HepG2 (cell line): ENCODE measurements at regions not wholly inside any gene's neighbourhood (a gene's known extent, or its start where the extent isn't known, plus 50 kb on each side); places are given as distances from the start of the nearest gene placed in this dataset.

Source experiments
- ATAC-seq: fragments of 200-7000 bp; cut with Tn5 transposase; 3 replicates; pipeline ENCODE4 v1.9.1; 2020; ENCODE audit warnings: mild to moderate bottlenecking, moderate library complexity
- BruUV-seq: library from RNA; stranded (reverse); fragments of 400-500 nt; replicated peaks from 2 replicates; lab custom pipeline; 2021; lab: Mats Ljungman, UMichigan
- CTCF ChIA-PET: fragments of 300-600 bp; formaldehyde crosslinking; extraction: SDS; loops from one replicate; lab custom pipeline; 2021; ENCODE audit warnings: low total read pairs, inconsistent platforms, low intra/inter-chr PET ratio; lab: Yijun Ruan, JAX
- POLR2A ChIA-PET: fragments of 350-600 bp; sonication (Branson Sonifier 250); formaldehyde crosslinking; loops from one replicate; lab custom pipeline; 2020; ENCODE audit warnings: antibody characterized with exemption, inconsistent platforms; lab: Yijun Ruan, JAX
- DNase-seq: peaks from one replicate; pipeline ENCODE4 v3.0.0-alpha.2; 2015; ENCODE audit warnings: low spot score
- FAIRE-seq: peaks from 3 replicates; lab custom pipeline; 2011; peaks lifted over from hg19 to GRCh38; lab: Jason Lieb, UNC
- H2AFZ ChIP-seq: one replicate; pipeline ENCODE4 v1.6.1; 2011; ENCODE audit warnings: low read length, inconsistent platforms
- H3K27ac ChIP-seq: fragments of 300-600 bp; 3 replicates; pipeline ENCODE4 v1.8.0; 2011; ENCODE audit warnings: mixed run types, mild to moderate bottlenecking, mixed read lengths, low read length, inconsistent platforms; ENCODE audit not compliant: insufficient read depth; ENCODE audit errors: extremely low read length
- H3K27me3 ChIP-seq, 2 experiments: fragments of 200-600 bp in 1 of 2; 2 replicates in 1 of 2; 3 replicates in 1 of 2; pipeline versions ENCODE4 v1.6.0 to v1.8.0; 2011; ENCODE audit warnings: low read length in 2 of 2, mild to moderate bottlenecking in 2 of 2, moderate library complexity in 2 of 2, inconsistent platforms in 1 of 2; ENCODE audit not compliant: insufficient read depth in 2 of 2, control insufficient read depth in 1 of 2
- H3K36me3 ChIP-seq, 2 experiments: fragments of 200-600 bp in 1 of 2; replicated peaks in 1 of 2; 2 replicates in 1 of 2; 3 replicates in 1 of 2; pipeline versions ENCODE4 v1.5.1 to v1.8.0; 2011; ENCODE audit warnings: low read length in 2 of 2, inconsistent platforms in 1 of 2; ENCODE audit not compliant: insufficient read depth in 2 of 2, control insufficient read depth in 1 of 2
- H3K4me1 ChIP-seq: 2 replicates; pipeline ENCODE4 v1.5.1; 2012; ENCODE audit warnings: low read length, inconsistent platforms; ENCODE audit not compliant: insufficient read depth
- H3K4me2 ChIP-seq: 2 replicates; pipeline ENCODE4 v1.6.0; 2011; ENCODE audit warnings: low read depth, low read length, inconsistent platforms
- H3K4me3 ChIP-seq, 3 experiments: fragments of 200-600 bp in 1 of 3; sonication (generic), shearing (Covaris generic) in 1 of 3; replicated peaks in 1 of 3; 2 replicates each; pipeline ENCODE4 v1.5.1; 2011 to 2016; ENCODE audit warnings: low read length in 3 of 3, inconsistent platforms in 2 of 3, low read depth in 2 of 3, mild to moderate bottlenecking in 2 of 3, control low read depth in 1 of 3, mixed read lengths in 1 of 3; ENCODE audit not compliant: insufficient read depth in 1 of 3
- H3K79me2 ChIP-seq: one replicate; pipeline ENCODE4 v1.6.1; 2011; ENCODE audit warnings: low read length, inconsistent platforms; ENCODE audit not compliant: insufficient read depth
- H3K9ac ChIP-seq: 2 replicates; pipeline ENCODE4 v1.6.0; 2011; ENCODE audit warnings: mild to moderate bottlenecking, low read depth, low read length, inconsistent platforms; ENCODE audit not compliant: insufficient read depth
- H3K9me3 ChIP-seq: 2 replicates; pipeline ENCODE4 v1.5.1; 2012; ENCODE audit warnings: mild to moderate bottlenecking, low read length
- H4K20me1 ChIP-seq: 2 replicates; pipeline ENCODE4 v1.6.0; 2011; ENCODE audit warnings: inconsistent platforms, mild to moderate bottlenecking, low read length, moderate library complexity; ENCODE audit not compliant: insufficient read depth
- ARID5B ChIP-seq: IDR thresholded peaks from 2 replicates; pipeline ENCODE4 v1.4.0; 2020; ENCODE audit warnings: mild to moderate bottlenecking, missing genetic modification reagents
- CBX2 ChIP-seq, 2 experiments: fragments of 200-600 bp in 1 of 2; sonication (generic); formaldehyde crosslinking in 1 of 2; IDR thresholded peaks; 2 replicates each; pipeline versions ENCODE4 v1.7.0 to v1.8.1; 2018 to 2022; ENCODE audit warnings: low read depth in 2 of 2, low read length in 1 of 2, mild to moderate bottlenecking in 1 of 2, missing genetic modification reagents in 1 of 2
- JARID2 ChIP-seq: sonication (generic); formaldehyde crosslinking; IDR thresholded peaks from 2 replicates; pipeline ENCODE4 v1.8.1; 2023; ENCODE audit warnings: missing genetic modification reagents, inconsistent platforms; ENCODE audit not compliant: insufficient replicate concordance
- LRRFIP1 ChIP-seq: sonication (generic); formaldehyde crosslinking; conservative IDR thresholded peaks from 2 replicates; pipeline ENCODE4 v1.4.0; 2020; ENCODE audit warnings: missing genetic modification reagents
- NFRKB ChIP-seq: fragments of 450-650 bp; IDR thresholded peaks from 2 replicates; pipeline ENCODE4 v1.6.1; 2017
- RBAK ChIP-seq: sonication (generic); formaldehyde crosslinking; IDR thresholded peaks from 2 replicates; pipeline ENCODE4 v1.5.1; 2020; ENCODE audit warnings: mild to moderate bottlenecking, missing genetic modification reagents
- REL ChIP-seq: sonication (generic); formaldehyde crosslinking; conservative IDR thresholded peaks from 2 replicates; pipeline ENCODE4 v1.8.0; 2022; ENCODE audit warnings: mild to moderate bottlenecking, missing genetic modification reagents, moderate library complexity
- RXRB ChIP-seq: IDR thresholded peaks from 2 replicates; pipeline ENCODE4 v1.6.1; 2016; ENCODE audit warnings: borderline replicate concordance, missing genetic modification reagents, missing compliant biosample characterization
- SMAD9 ChIP-seq: sonication (generic); formaldehyde crosslinking; IDR thresholded peaks from 2 replicates; pipeline ENCODE4 v1.5.1; 2020; ENCODE audit warnings: mild to moderate bottlenecking, missing genetic modification reagents
- TBP ChIP-seq: sonication (generic); formaldehyde crosslinking; IDR thresholded peaks from 2 replicates; pipeline ENCODE4 v1.5.0; 2020; ENCODE audit warnings: missing genetic modification reagents
- TCF12 ChIP-seq, 2 experiments: fragments of 450-650 bp in 1 of 2; sonication (generic) in 1 of 2; formaldehyde crosslinking in 1 of 2; IDR thresholded peaks; 2 replicates each; pipeline versions ENCODE4 v1.6.1 to v1.8.0; 2017 to 2022; ENCODE audit warnings: antibody characterized with exemption in 1 of 2, mild to moderate bottlenecking in 1 of 2, missing genetic modification reagents in 1 of 2, moderate library complexity in 1 of 2
- TEF ChIP-seq: sonication (generic); formaldehyde crosslinking; IDR thresholded peaks from 2 replicates; pipeline ENCODE4 v1.5.0; 2020; ENCODE audit warnings: missing genetic modification reagents
- ZNF143 ChIP-seq: sonication (generic); formaldehyde crosslinking; IDR thresholded peaks from 2 replicates; pipeline ENCODE4 v1.4.0; 2020; ENCODE audit warnings: missing genetic modification reagents
- ZNF224 ChIP-seq: sonication (generic); formaldehyde crosslinking; IDR thresholded peaks from 2 replicates; pipeline ENCODE4 v1.5.0; 2020; ENCODE audit warnings: mild to moderate bottlenecking, missing genetic modification reagents
- ZNF235 ChIP-seq: sonication (generic); formaldehyde crosslinking; IDR thresholded peaks from 2 replicates; pipeline ENCODE4 v1.8.1; 2023; ENCODE audit warnings: mild to moderate bottlenecking, missing genetic modification reagents, borderline replicate concordance
- ZNF382 ChIP-seq: sonication (generic); formaldehyde crosslinking; IDR thresholded peaks from 2 replicates; pipeline ENCODE4 v1.5.0; 2020; ENCODE audit warnings: missing genetic modification reagents, mild to moderate bottlenecking, borderline replicate concordance
- ZNF543 ChIP-seq: sonication (generic); formaldehyde crosslinking; IDR thresholded peaks from 2 replicates; pipeline ENCODE4 v1.4.0; 2020; ENCODE audit warnings: mild to moderate bottlenecking, missing genetic modification reagents
- ZNF557 ChIP-seq: sonication (generic); formaldehyde crosslinking; IDR thresholded peaks from 2 replicates; pipeline ENCODE4 v1.4.0; 2020; ENCODE audit warnings: missing genetic modification reagents
- ZNF558 ChIP-seq: sonication (generic); formaldehyde crosslinking; IDR thresholded peaks from 2 replicates; pipeline ENCODE4 v1.9.0; 2022; ENCODE audit warnings: mild to moderate bottlenecking, missing genetic modification reagents, borderline replicate concordance
- WGBS: methylation state at CpG from one replicate; pipeline ENCODE4 v1.1.6; 2017; ENCODE audit warnings: low lambda C conversion rate; 5-methylcytosine and 5-hydroxymethylcytosine counted together
- in situ Hi-C: cut with HindIII; loops from 2 replicates; pipeline ENCODE4 v1.10.0; 2017; ENCODE audit warnings: low pct_unique_long_range_greater_than_20kb; ENCODE audit not compliant: extremely low pct_ligation_motif_present
- intact Hi-C: fragments of 100-400 bp; cut with micrococcal nuclease; formaldehyde crosslinking; loops from one replicate; pipeline ENCODE4 v1.10.0; 2022; ENCODE audit not compliant: unreplicated experiment

GRCh38 chr2:158031371-158031770 lies 70.3 kb upstream of the UPP2 start:
- H3K27me3 ChIP-seq = peaks cover 0 to 16% of the 10 kb centered on the region in 2 experiments; a peak in 2 of 5 replicates
- H3K4me3 ChIP-seq = no peak overlapping the region
- DNase-seq = no peak
- POLR2A ChIA-PET = no interaction called here
- FAIRE-seq = no peak
- intact Hi-C loops (loop anchor here (5.0 kb wide), 2 partner anchors 141 to 426 kb away; partner anchors contain the start of genes CCDC148 and PKP4), in situ Hi-C loops (loop anchor here (5.0 kb wide), 1 partner anchor 716 kb away; no protein-coding TSS in a partner anchor)
- no peak overlapping the region for H3K9ac ChIP-seq
- H3K36me3 ChIP-seq = no peaks in the 10 kb centered on the region
- no peak overlapping the region for H3K27ac ChIP-seq
- no peak overlapping the region for H3K4me2 ChIP-seq
- H2AFZ ChIP-seq = no peak overlapping the region
- CTCF ChIA-PET = no interaction called here
- ATAC-seq = no peak
- no TSS peak for BruUV-seq
- no peaks in the 10 kb centered on the region for H3K9me3 ChIP-seq
- WGBS = 0% methylated on average over 4 of the region's 4 CpGs
- no peaks in the 10 kb centered on the region for H3K79me2 ChIP-seq
- TF ChIP-seq REL (no peak), TCF12 (IDR thresholded peaks at IDR 0.05) (no peak), TCF12 (CRISPR knock-in tag; IDR thresholded peaks at IDR 0.05) (no peak), ZNF382 (CRISPR knock-in tag) (no peak), ARID5B (CRISPR knock-in tag) (no peak), LRRFIP1 (CRISPR knock-in tag) (no peak), CBX2 (IDR thresholded peaks at IDR 0.05; ENCODE audit: low read depth, low read length) (no peak), CBX2 (CRISPR knock-in tag; IDR thresholded peaks at IDR 0.05; ENCODE audit: low read depth) (no peak), ZNF543 (CRISPR knock-in tag) (no peak), ZNF557 (CRISPR knock-in tag) (no peak), ZNF224 (no peak), ZNF558 (CRISPR knock-in tag) (no peak), TBP (CRISPR knock-in tag) (no peak), ZNF143 (CRISPR knock-in tag) (no peak), JARID2 (no peak), SMAD9 (CRISPR knock-in tag) (no peak), RXRB (CRISPR knock-in tag) (no peak), ZNF235 (no peak), NFRKB (no peak), RBAK (CRISPR knock-in tag) (no peak), TEF (CRISPR knock-in tag) (no peak)
- H3K4me1 ChIP-seq = peaks cover 7% of the 10 kb centered on the region
- no peaks in the 10 kb centered on the region for H4K20me1 ChIP-seq
